GM13977 (cell line): ENCODE measurements at regions not wholly inside any gene's neighbourhood (a gene's known extent, or its start where the extent isn't known, plus 50 kb on each side); places are given as distances from the start of the nearest gene placed in this dataset.

Experiments used
- DNase-seq: peaks from one replicate; pipeline ENCODE4 v3.0.0; 2012; ENCODE audit warnings: low spot score
- CTCF ChIP-seq: IDR thresholded peaks from 2 replicates; pipeline ENCODE4 v1.5.1; 2012; ENCODE audit warnings: mild to moderate bottlenecking, control low read depth; ENCODE audit not compliant: insufficient read depth; ENCODE audit errors: extremely low read depth, missing control alignments
- in situ Hi-C: fragments of 300-500 bp; cut with MboI; formaldehyde crosslinking; loops from one replicate; pipeline ENCODE4 v1.12.0; 2022; ENCODE audit warnings: low sequenced_read_pairs, low pct_unique_long_range_greater_than_20kb, mixed read lengths, inconsistent platforms; ENCODE audit not compliant: unreplicated experiment

GRCh38 chr20:22088882-22089281 lies 383.4 kb downstream of the PAX1 start:
- DNase-seq = no peak
- TF ChIP-seq CTCF = no peak
- in situ Hi-C loops = no loop called here

DNA sequence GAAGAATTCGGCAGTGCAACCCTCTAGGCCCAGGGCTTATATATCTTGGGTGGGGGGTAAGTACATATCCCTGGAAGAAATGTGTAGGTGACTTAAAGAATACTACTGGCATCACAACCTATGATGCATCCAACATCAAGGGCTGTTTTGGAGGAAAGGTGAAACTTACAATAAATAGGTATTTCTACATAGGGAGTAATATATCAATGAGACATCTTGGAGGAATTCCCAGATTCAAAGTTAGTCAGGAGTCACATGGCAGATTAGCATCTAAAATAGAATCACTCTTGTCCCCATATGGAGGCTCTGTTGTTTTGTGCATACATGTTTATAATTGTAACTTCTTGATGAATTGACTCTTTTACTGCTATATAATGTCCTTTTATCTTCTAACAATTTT lies 375.5 kb downstream of the PAX1 start:
- DNase-seq = no peak
- TF ChIP-seq CTCF = no peak
- in situ Hi-C loops = no loop called here

- no peak for TF ChIP-seq CTCF
- no peak for DNase-seq
- in situ Hi-C loops = no loop called here
Observed at GRCh38 chr20:22074635-22075034, 369.2 kb downstream of the PAX1 start.

DNA sequence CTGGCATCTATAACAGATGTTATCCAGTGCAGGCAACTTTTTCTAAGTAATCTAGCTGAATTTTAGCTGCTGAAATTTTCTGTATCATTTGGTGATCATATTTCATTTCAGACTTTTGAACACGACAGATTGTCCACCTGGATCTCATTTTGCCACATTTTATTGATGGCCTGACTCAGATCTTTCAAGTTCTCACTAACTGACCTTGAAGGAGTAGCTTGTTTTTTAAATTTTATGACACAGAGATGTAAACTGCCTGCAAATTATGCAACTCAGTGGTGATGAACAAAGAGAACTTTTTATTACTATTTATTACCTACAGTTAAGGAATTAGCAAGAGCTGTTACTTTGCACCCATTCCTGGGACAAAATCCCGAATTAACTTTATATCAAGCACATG lies 366.4 kb downstream of the PAX1 start:
- DNase-seq = no peak
- in situ Hi-C loops = no loop called here
- TF ChIP-seq CTCF = no peak

DNA sequence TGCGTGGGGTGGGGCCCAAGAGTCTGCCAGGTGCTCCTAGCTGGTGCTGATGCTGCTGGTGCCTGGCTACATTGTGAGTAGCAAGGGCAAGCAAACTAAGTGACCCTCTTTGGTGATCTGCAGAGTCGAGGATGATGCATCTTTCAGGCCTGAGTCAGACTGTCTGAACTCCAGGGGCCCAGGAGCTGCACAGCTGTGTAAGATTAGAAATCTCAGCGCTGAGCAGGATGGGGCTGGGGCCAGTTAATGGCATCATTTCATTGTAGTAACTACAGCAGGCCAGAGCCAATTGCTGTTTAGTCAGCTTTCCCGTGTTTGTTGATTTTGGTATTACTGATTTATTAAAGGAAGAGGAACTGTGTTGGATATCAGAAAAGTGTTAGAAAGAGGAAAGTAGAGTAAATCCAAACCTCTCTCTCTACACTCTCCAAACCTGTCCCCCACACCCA lies 365.2 kb downstream of the PAX1 start:
- in situ Hi-C loops = no loop called here
- no peak for DNase-seq
- TF ChIP-seq CTCF = no peak

- no peak for TF ChIP-seq CTCF
- in situ Hi-C loops = no loop called here
- DNase-seq = no peak
Observed at GRCh38 chr20:22063753-22064152, 358.3 kb downstream of the PAX1 start.

DNA sequence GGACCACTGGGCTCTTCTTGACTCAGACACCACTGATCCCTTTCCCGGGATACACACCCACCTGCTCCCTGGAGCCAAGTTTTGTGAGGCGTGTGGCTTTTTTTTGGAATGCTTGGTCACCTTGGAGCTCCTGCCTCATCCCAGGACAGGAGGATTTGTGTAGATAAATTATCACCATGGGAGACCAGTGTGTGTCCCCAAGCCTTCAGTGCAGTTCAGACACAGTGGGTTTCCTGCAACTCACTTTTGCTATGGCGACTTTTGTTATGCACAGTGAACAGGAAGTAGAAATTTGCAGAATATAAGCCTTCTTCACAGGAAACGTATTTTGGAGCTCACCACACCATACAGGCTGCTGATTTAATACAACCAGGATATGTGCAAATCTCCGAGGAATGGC lies 357.4 kb downstream of the PAX1 start:
- DNase-seq = no peak
- in situ Hi-C loops = no loop called here
- no peak for TF ChIP-seq CTCF
